Neural cell (in vitro differentiated cells): ENCODE measurements at regions not wholly inside any gene's neighbourhood (a gene's known extent, or its start where the extent isn't known, plus 50 kb on each side); places are given as distances from the start of the nearest gene placed in this dataset.

Experiments used
- H2AFZ ChIP-seq: fragments of 200-600, 300-800 bp; sonication (generic), shearing (Covaris generic); 2 replicates; pipeline ENCODE4 v1.6.0; 2014; ENCODE audit warnings: low read depth, mild to moderate bottlenecking, antibody characterized with exemption, low read length, moderate library complexity
- H3F3A ChIP-seq: fragments of 200-600 bp; shearing (Covaris generic); 2 replicates; pipeline ENCODE4 v1.6.1; 2016; ENCODE audit warnings: mild to moderate bottlenecking, moderate library complexity, mixed read lengths, antibody characterized with exemption, low read length; ENCODE audit not compliant: insufficient read depth, poor library complexity, severe bottlenecking
- H3K27ac ChIP-seq: fragments of 200-600, 300-800 bp; sonication (generic), shearing (Covaris generic); 2 replicates; pipeline ENCODE4 v1.5.1; 2014; ENCODE audit warnings: mild to moderate bottlenecking, low read length, moderate library complexity
- H3K27me3 ChIP-seq: fragments of 300-800, 200-600 bp; sonication (generic), shearing (Covaris generic); 2 replicates; pipeline ENCODE4 v1.6.0; 2014; ENCODE audit warnings: mild to moderate bottlenecking, low read depth, low read length, moderate library complexity; ENCODE audit not compliant: insufficient read depth
- H3K36me3 ChIP-seq: fragments of 300-800, 200-600 bp; sonication (generic), shearing (Covaris generic); 2 replicates; pipeline ENCODE4 v1.5.1; 2014; ENCODE audit warnings: mild to moderate bottlenecking, antibody characterized with exemption, low read length, moderate library complexity; ENCODE audit not compliant: insufficient read depth
- H3K4me2 ChIP-seq: fragments of 300-800, 200-600 bp; sonication (generic), shearing (Covaris generic); 2 replicates; pipeline ENCODE4 v1.6.0; 2014; ENCODE audit warnings: mild to moderate bottlenecking, low read length
- H3K4me3 ChIP-seq: fragments of 300-800, 200-600 bp; sonication (generic), shearing (Covaris generic); 2 replicates; pipeline ENCODE4 v1.5.1; 2014; ENCODE audit warnings: mild to moderate bottlenecking, low read length, moderate library complexity
- H3K79me2 ChIP-seq: fragments of 200-600 bp; shearing (Covaris generic); replicated peaks from 2 replicates; pipeline ENCODE4 v1.6.0; 2014; ENCODE audit warnings: mild to moderate bottlenecking, low read length, moderate library complexity; ENCODE audit not compliant: insufficient read depth
- H3K9ac ChIP-seq: fragments of 300-800, 200-600 bp; sonication (generic), shearing (Covaris generic); 2 replicates; pipeline ENCODE4 v1.6.1; 2016; ENCODE audit warnings: mild to moderate bottlenecking, low read length, mixed read lengths
- H3K9me2 ChIP-seq: fragments of 200-600 bp; shearing (Covaris generic); 2 replicates; pipeline ENCODE4 v1.6.1; 2016; ENCODE audit warnings: mild to moderate bottlenecking, low read length, mixed read lengths; ENCODE audit not compliant: insufficient read depth
- H3K9me3 ChIP-seq: fragments of 200-600, 300-800 bp; sonication (generic), shearing (Covaris generic); 2 replicates; pipeline ENCODE4 v1.6.1; 2016; ENCODE audit warnings: mild to moderate bottlenecking, mixed run types, low read length, moderate library complexity, mixed read lengths
- H4K20me1 ChIP-seq: fragments of 200-600 bp; shearing (Covaris generic); 2 replicates; pipeline ENCODE4 v1.6.1; 2016; ENCODE audit warnings: mild to moderate bottlenecking, mixed run types; ENCODE audit not compliant: insufficient read depth
- CTCF ChIP-seq: fragments of 450-650 bp; IDR thresholded peaks from 2 replicates; pipeline ENCODE4 v1.5.1; 2014; ENCODE audit warnings: antibody characterized with exemption, mild to moderate bottlenecking, moderate library complexity; ENCODE audit not compliant: poor library complexity, severe bottlenecking
- EP300 ChIP-seq: fragments of 450-650 bp; conservative IDR thresholded peaks from 2 replicates; pipeline ENCODE4 v1.6.1; 2014; ENCODE audit warnings: antibody characterized with exemption, mild to moderate bottlenecking, moderate library complexity; ENCODE audit not compliant: poor library complexity, severe bottlenecking
- EZH2 ChIP-seq: fragments of 200-600, 300-800 bp; shearing (Covaris generic), sonication (generic); IDR thresholded peaks from 2 replicates; pipeline ENCODE4 v1.6.1; 2014; ENCODE audit warnings: antibody characterized with exemption, low read length, borderline replicate concordance, mild to moderate bottlenecking; ENCODE audit not compliant: insufficient read depth, poor library complexity, severe bottlenecking
- MXI1 ChIP-seq: fragments of 450-650 bp; conservative IDR thresholded peaks from 2 replicates; pipeline ENCODE4 v1.6.1; 2014; ENCODE audit warnings: antibody characterized with exemption, mild to moderate bottlenecking; ENCODE audit not compliant: poor library complexity, severe bottlenecking
- POLR2AphosphoS5 ChIP-seq: IDR thresholded peaks from 2 replicates; pipeline ENCODE4 v1.6.1; 2012
- RAD21 ChIP-seq: fragments of 450-650 bp; conservative IDR thresholded peaks from 2 replicates; pipeline ENCODE4 v1.6.1; 2014; ENCODE audit warnings: antibody characterized with exemption, mild to moderate bottlenecking, moderate library complexity
- REST ChIP-seq: IDR thresholded peaks from 2 replicates; pipeline ENCODE4 v1.6.1; 2012; ENCODE audit warnings: borderline replicate concordance
- SMC3 ChIP-seq: fragments of 450-650 bp; conservative IDR thresholded peaks from 2 replicates; pipeline ENCODE4 v1.6.1; 2014; ENCODE audit warnings: antibody characterized with exemption, mild to moderate bottlenecking, moderate library complexity; ENCODE audit not compliant: poor library complexity
- TAF1 ChIP-seq: IDR thresholded peaks from 2 replicates; pipeline ENCODE4 v1.6.1; 2012; ENCODE audit warnings: low read depth

GRCh38 chr16:87201052-87201451, 116.1 kb downstream of the C16orf95 start:
- Histone ChIP-seq H3K4me3 (no peak overlapping the region), H4K20me1 (no peaks in the 10 kb centered on the region), H3K9me3 (no peaks in the 10 kb centered on the region), H2AFZ (no peak overlapping the region), H3F3A (no peaks in the 10 kb centered on the region), H3K79me2 (no peaks in the 10 kb centered on the region), H3K9me2 (no peaks in the 10 kb centered on the region), H3K9ac (no peak overlapping the region), H3K27me3 (no peaks in the 10 kb centered on the region), H3K4me2 (no peak overlapping the region), H3K36me3 (no peaks in the 10 kb centered on the region), H3K27ac (no peak overlapping the region)
- TF ChIP-seq POLR2AphosphoS5 (no peak), RAD21 (no peak), CTCF (no peak), SMC3 (no peak), TAF1 (no peak), REST (no peak), MXI1 (no peak), EP300 (no peak), EZH2 (no peak)

GRCh38 chr16:87201790-87202189, 115.4 kb downstream of the C16orf95 start:
- H4K20me1 ChIP-seq = no peaks in the 10 kb centered on the region
- no peaks in the 10 kb centered on the region for H3K9me2 ChIP-seq
- no peaks in the 10 kb centered on the region for H3K79me2 ChIP-seq
- no peak overlapping the region for H3K4me2 ChIP-seq
- no peak overlapping the region for H3K4me3 ChIP-seq
- TF ChIP-seq TAF1 (no peak), REST (no peak), RAD21 (no peak), EP300 (no peak), SMC3 (no peak), POLR2AphosphoS5 (no peak), EZH2 (no peak), CTCF (no peak), MXI1 (no peak)
- H3K9me3 ChIP-seq = no peaks in the 10 kb centered on the region
- H3F3A ChIP-seq = no peaks in the 10 kb centered on the region
- H3K27ac ChIP-seq = no peak overlapping the region
- H3K27me3 ChIP-seq = no peaks in the 10 kb centered on the region
- no peaks in the 10 kb centered on the region for H3K36me3 ChIP-seq
- H3K9ac ChIP-seq = no peak overlapping the region
- H2AFZ ChIP-seq = no peak overlapping the region
